Upper lobe of left lung (tissue), 4 donors: ENCODE measurements at regions not wholly inside any gene's neighbourhood (a gene's known extent, or its start where the extent isn't known, plus 50 kb on each side); places are given as distances from the start of the nearest gene placed in this dataset.

Experiments used
- CTCF ChIP-seq, 6 experiments: fragments of 450-650 bp in 4 of 6; fragments of 200-600 bp in 2 of 6; sonication (generic) in 2 of 6; IDR thresholded peaks; one replicate each; pipeline ENCODE4 v1.5.1; 2016 to 2019; ENCODE audit warnings: antibody characterized with exemption in 6 of 6
- EP300 ChIP-seq, 4 donors: sonication (generic); formaldehyde crosslinking; IDR thresholded peaks; one replicate each; pipeline ENCODE4 v1.5.1; 2017; ENCODE audit warnings: antibody characterized with exemption in 4 of 4, control low read depth in 2 of 4
- POLR2A ChIP-seq, 4 donors: fragments of 450-650 bp; IDR thresholded peaks; one replicate each; pipeline ENCODE4 v1.5.1; 2016 to 2017; ENCODE audit warnings: antibody characterized with exemption in 4 of 4, mild to moderate bottlenecking in 2 of 4
- POLR2AphosphoS5 ChIP-seq, 2 donors: sonication (generic); formaldehyde crosslinking; IDR thresholded peaks; one replicate each; pipeline ENCODE4 v1.5.1; 2017; ENCODE audit warnings: antibody characterized with exemption in 2 of 2

- TF ChIP-seq CTCF (IDR thresholded peaks at IDR 0.05) (no peak), POLR2A (IDR thresholded peaks at IDR 0.05) (no peak), POLR2AphosphoS5 (IDR thresholded peaks at IDR 0.05) (no peak), EP300 (IDR thresholded peaks at IDR 0.05) (no peak)
Observed at GRCh38 chr3:150076443-150076842, 105.7 kb upstream of the PFN2 start.
